CD4-positive, alpha-beta memory T cell (primary cell): ENCODE measurements at regions not wholly inside any gene's neighbourhood (a gene's known extent, or its start where the extent isn't known, plus 50 kb on each side); places are given as distances from the start of the nearest gene placed in this dataset.

Source experiments
- CTCF ChIA-PET: fragments of 350-600 bp; sonication (Branson Sonifier 250); formaldehyde crosslinking; loops from one replicate; lab custom pipeline; 2021; ENCODE audit warnings: inconsistent platforms; ENCODE audit not compliant: partially characterized antibody; lab: Charles Lee
- POLR2A ChIA-PET: fragments of 350-600 bp; sonication (Branson Sonifier 250); formaldehyde crosslinking; loops from one replicate; lab custom pipeline; 2021; ENCODE audit not compliant: partially characterized antibody; lab: Charles Lee
- DNase-seq, 5 donors: peaks; one replicate each; pipeline versions ENCODE4 v3.0.0 to v3.0.0-alpha.2; 2020 to 2022; ENCODE audit warnings: mixed read lengths in 1 of 5
- H3K27ac ChIP-seq: one replicate; pipeline ENCODE4 v1.7.0; 2013; ENCODE audit warnings: low read depth, low read length
- H3K27me3 ChIP-seq: 2 replicates; pipeline ENCODE4 v1.7.0; 2013; ENCODE audit warnings: mild to moderate bottlenecking, low read length, moderate library complexity; ENCODE audit not compliant: insufficient read depth
- H3K36me3 ChIP-seq: 2 replicates; pipeline ENCODE4 v1.7.0; 2013; ENCODE audit warnings: mild to moderate bottlenecking, low read length, moderate library complexity; ENCODE audit not compliant: insufficient read depth
- H3K4me1 ChIP-seq: 2 replicates; pipeline ENCODE4 v1.7.0; 2013; ENCODE audit warnings: mild to moderate bottlenecking, low read length, moderate library complexity; ENCODE audit not compliant: insufficient read depth
- H3K4me3 ChIP-seq, 2 donors: one replicate each; pipeline ENCODE4 v1.7.0; 2013; ENCODE audit warnings: low read length in 2 of 2, mild to moderate bottlenecking in 1 of 2
- H3K9me3 ChIP-seq, 2 donors: one replicate each; pipeline ENCODE4 v1.7.0; 2013; ENCODE audit warnings: low read length in 2 of 2, control low read depth in 1 of 2; ENCODE audit not compliant: control insufficient read depth in 1 of 2
- H3K27ac Mint-ChIP-seq, 7 donors: one replicate each; pipeline ENCODE4 v1.8.0; 2020 to 2021; ENCODE audit warnings: mixed read lengths in 7 of 7, mild to moderate bottlenecking in 6 of 7, inconsistent platforms in 3 of 7, moderate library complexity in 3 of 7
- H3K27me3 Mint-ChIP-seq, 2 donors: one replicate each; pipeline ENCODE4 v1.8.0; 2020 to 2021; ENCODE audit warnings: mixed read lengths in 2 of 2
- H3K36me3 Mint-ChIP-seq, 2 donors: one replicate each; pipeline ENCODE4 v1.8.0; 2020 to 2021; ENCODE audit warnings: mixed read lengths in 2 of 2, inconsistent platforms in 1 of 2, mild to moderate bottlenecking in 1 of 2
- H3K4me1 Mint-ChIP-seq, 4 donors: one replicate each; pipeline ENCODE4 v1.8.0; 2020 to 2021; ENCODE audit warnings: mixed read lengths in 4 of 4, mild to moderate bottlenecking in 1 of 4
- H3K4me3 Mint-ChIP-seq, 8 donors: one replicate each; pipeline ENCODE4 v1.8.0; 2020 to 2021; ENCODE audit warnings: mixed read lengths in 8 of 8, mild to moderate bottlenecking in 7 of 8, moderate library complexity in 6 of 8, inconsistent platforms in 3 of 8
- H3K9me3 Mint-ChIP-seq, 8 donors: one replicate each; pipeline ENCODE4 v1.8.0; 2020 to 2021; ENCODE audit warnings: mixed read lengths in 8 of 8, mild to moderate bottlenecking in 5 of 8, inconsistent platforms in 3 of 8, moderate library complexity in 1 of 8
- intact Hi-C: fragments of 100-400 bp; cut with micrococcal nuclease; formaldehyde crosslinking; loops from one replicate; pipeline ENCODE4 v1.15.1; 2023

DNA sequence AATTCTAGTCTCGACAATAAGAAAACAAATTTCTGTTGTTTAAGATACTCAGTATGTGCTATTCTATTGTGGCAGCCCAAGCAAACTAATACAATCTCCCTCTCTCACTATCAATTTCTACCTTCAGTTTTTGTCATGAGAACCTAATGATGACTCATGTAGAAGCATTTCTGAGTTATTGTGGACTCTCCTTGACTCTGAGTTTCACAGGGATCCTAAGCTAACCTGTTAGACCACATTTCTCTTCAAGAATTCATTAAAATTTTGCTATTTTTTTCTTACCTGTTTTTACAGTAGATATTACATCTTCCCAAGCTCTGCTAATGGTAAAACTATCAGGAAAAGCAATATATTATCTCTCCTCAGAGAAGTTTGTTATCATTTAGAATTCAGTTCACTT lies 599.1 kb upstream of the TYRP1 start:
- Histone ChIP-seq H3K27me3 (no peaks in the 10 kb centered on the region), H3K27ac (no peak overlapping the region), H3K4me1 (no peaks in the 10 kb centered on the region), H3K4me3 (no peak overlapping the region), H3K36me3 (no peaks in the 10 kb centered on the region), H3K9me3 (peaks cover 0 to 11% of the 10 kb centered on the region in 2 donors)
- ChIA-PET CTCF (no interaction called here), POLR2A (no interaction called here)
- DNase-seq = no peak
- no peaks in the 10 kb centered on the region for H3K36me3 Mint-ChIP-seq
- intact Hi-C loops = no loop called here
- no peaks in the 10 kb centered on the region for H3K27me3 Mint-ChIP-seq
- H3K9me3 Mint-ChIP-seq = peaks cover 3 to 49% (median 24%) of the 10 kb centered on the region in 8 donors
- no peaks in the 10 kb centered on the region for H3K4me1 Mint-ChIP-seq
- H3K27ac Mint-ChIP-seq = no peak overlapping the region
- no peak overlapping the region for H3K4me3 Mint-ChIP-seq

DNA sequence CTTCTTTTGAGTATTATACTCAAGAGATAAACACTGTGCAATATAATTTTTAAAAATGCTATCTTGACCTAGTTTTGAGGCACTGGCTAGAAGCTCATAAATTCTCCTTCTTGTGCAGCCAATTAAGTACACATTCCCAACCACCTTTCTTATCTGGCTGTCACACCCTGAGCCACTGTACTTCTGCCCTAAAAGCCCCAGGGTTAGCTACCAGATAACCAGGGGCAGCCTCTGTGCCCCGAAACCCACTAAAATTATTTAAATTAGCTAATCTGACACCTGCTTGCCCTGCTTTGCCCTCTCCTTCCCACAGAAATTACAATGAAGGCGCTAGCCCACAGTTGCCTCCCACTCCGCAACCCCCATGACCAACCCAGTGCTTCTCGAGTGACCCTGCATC lies 597.3 kb upstream of the TYRP1 start:
- no peaks in the 10 kb centered on the region for H3K36me3 ChIP-seq
- DNase-seq = no peak
- Mint-ChIP-seq H3K36me3 (no peaks in the 10 kb centered on the region), H3K27me3 (no peaks in the 10 kb centered on the region), H3K4me3 (no peak overlapping the region), H3K9me3 (peaks cover 3 to 37% (median 21%) of the 10 kb centered on the region in 8 donors), H3K4me1 (no peaks in the 10 kb centered on the region), H3K27ac (no peak overlapping the region)
- H3K27me3 ChIP-seq = no peaks in the 10 kb centered on the region
- no peaks in the 10 kb centered on the region for H3K4me1 ChIP-seq
- CTCF ChIA-PET = no interaction called here
- H3K9me3 ChIP-seq = peaks cover 0 to 10% of the 10 kb centered on the region in 2 donors
- POLR2A ChIA-PET = no interaction called here
- no peak overlapping the region for H3K4me3 ChIP-seq
- intact Hi-C loops = no loop called here
- H3K27ac ChIP-seq = no peak overlapping the region

DNA sequence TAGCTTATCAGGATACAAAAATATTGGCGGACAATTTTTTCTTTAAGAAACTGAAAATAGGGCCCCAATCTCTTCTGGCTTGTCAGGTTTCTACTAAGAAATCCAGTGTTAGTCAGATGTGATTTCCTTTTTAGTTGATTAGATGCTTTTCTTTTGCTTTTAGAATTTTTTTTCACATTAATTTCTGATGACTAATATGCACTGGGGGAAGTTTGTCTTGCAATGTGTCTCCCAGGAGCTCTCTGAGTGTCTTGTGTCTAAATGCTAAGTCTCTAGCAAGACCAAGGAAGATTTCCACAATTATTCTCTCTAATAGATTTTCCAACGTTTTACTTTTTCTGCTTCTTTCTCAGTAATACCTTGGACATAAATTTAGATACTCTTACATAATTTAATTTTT lies 559.8 kb upstream of the TYRP1 start:
- peaks cover 0 to 46% (median 26%) of the 10 kb centered on the region in 8 donors for H3K9me3 Mint-ChIP-seq
- intact Hi-C loops = no loop called here

DNA sequence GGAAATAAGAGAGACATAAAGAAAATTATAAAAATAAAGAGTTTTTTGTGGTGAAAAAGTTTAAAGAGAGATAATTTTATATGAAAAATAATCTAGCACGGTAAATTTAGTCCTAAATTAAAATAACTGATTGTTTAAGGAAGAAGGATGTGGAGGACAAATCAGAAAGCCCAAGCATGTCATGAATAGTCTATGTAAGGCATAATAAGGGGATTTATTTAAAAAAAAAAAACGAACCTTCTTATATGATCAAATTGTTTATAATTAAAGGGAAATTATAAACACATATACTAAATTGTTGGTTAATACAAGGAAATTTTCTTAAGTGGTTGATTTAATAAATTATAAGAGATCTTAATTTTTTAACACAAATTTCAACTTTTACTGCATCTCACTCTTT lies 551.8 kb upstream of the TYRP1 start:
- intact Hi-C loops = no loop called here
- POLR2A ChIA-PET = no interaction called here

More for the DNA sequence above, 559.8 kb upstream of the TYRP1 start:
- H3K36me3 Mint-ChIP-seq = no peaks in the 10 kb centered on the region
- Histone ChIP-seq H3K36me3 (no peaks in the 10 kb centered on the region), H3K9me3 (no peaks in the 10 kb centered on the region), H3K4me3 (no peak overlapping the region), H3K27ac (no peak overlapping the region), H3K4me1 (no peaks in the 10 kb centered on the region), H3K27me3 (no peaks in the 10 kb centered on the region)
- POLR2A ChIA-PET = no interaction called here
- DNase-seq = no peak
- H3K27ac Mint-ChIP-seq = no peak overlapping the region
- H3K27me3 Mint-ChIP-seq = no peaks in the 10 kb centered on the region
- no peaks in the 10 kb centered on the region for H3K4me1 Mint-ChIP-seq
- no peak overlapping the region for H3K4me3 Mint-ChIP-seq
- CTCF ChIA-PET = no interaction called here

DNA sequence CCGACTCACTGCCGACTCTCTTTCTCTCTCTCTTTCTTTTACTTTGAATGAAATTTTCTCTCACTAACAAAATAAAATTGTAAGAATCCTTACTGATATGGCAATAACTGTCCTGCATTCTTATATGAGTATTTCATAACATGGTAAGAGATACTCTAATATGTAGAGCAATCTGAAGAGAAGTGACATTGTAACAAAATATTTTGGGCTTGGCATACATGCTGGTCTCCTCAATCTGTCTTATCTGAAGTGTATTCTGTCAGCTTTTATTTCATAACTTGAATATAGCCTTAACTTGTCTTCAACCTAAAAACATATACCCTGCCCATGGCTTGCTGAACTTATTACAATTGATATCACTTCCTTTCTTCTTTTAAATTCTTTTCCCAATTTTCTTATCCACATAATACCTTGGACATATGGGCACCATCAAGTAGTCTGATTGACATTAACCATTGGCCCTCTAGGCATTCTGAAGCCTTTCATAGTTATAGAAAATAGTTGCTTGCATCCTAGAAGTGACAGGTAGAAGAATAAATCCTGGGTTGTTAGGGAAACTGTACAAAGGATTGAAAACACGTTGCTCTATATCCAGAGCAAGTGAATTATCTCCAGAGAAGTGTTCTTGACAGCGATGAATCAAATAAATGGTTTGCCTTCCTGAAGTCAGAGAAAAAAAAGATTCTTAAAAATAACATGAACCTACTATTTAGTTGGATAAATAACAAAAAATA lies 537.6 kb upstream of the TYRP1 start:
- no peak for DNase-seq
- Mint-ChIP-seq H3K9me3 (peaks cover 0 to 14% (median 8%) of the 10 kb centered on the region in 8 donors), H3K4me1 (no peaks in the 10 kb centered on the region), H3K4me3 (peak overlapping the region in 1 of 8 donors; percentile 60), H3K27me3 (no peaks in the 10 kb centered on the region), H3K36me3 (no peaks in the 10 kb centered on the region), H3K27ac (no peak overlapping the region)
- H3K4me3 ChIP-seq = no peak overlapping the region
- ChIA-PET CTCF (no interaction called here), POLR2A (no interaction called here)
- no peaks in the 10 kb centered on the region for H3K4me1 ChIP-seq
- H3K9me3 ChIP-seq = peaks cover 0 to 7% of the 10 kb centered on the region in 2 donors
- no peak overlapping the region for H3K27ac ChIP-seq
- no peaks in the 10 kb centered on the region for H3K27me3 ChIP-seq
- H3K36me3 ChIP-seq = no peaks in the 10 kb centered on the region
- intact Hi-C loops = no loop called here

More for the DNA sequence above, 551.8 kb upstream of the TYRP1 start:
- no peaks in the 10 kb centered on the region for H3K27me3 Mint-ChIP-seq
- no peaks in the 10 kb centered on the region for H3K9me3 ChIP-seq
- no peaks in the 10 kb centered on the region for H3K36me3 ChIP-seq
- no peak overlapping the region for H3K4me3 ChIP-seq
- no peaks in the 10 kb centered on the region for H3K27me3 ChIP-seq
- no peaks in the 10 kb centered on the region for H3K4me1 Mint-ChIP-seq
- CTCF ChIA-PET = no interaction called here
- H3K27ac ChIP-seq = no peak overlapping the region
- no peak overlapping the region for H3K27ac Mint-ChIP-seq
- H3K36me3 Mint-ChIP-seq = no peaks in the 10 kb centered on the region
- DNase-seq = no peak
- peaks cover 0 to 52% (median 22%) of the 10 kb centered on the region in 8 donors for H3K9me3 Mint-ChIP-seq
- no peak overlapping the region for H3K4me3 Mint-ChIP-seq
- H3K4me1 ChIP-seq = no peaks in the 10 kb centered on the region

DNA sequence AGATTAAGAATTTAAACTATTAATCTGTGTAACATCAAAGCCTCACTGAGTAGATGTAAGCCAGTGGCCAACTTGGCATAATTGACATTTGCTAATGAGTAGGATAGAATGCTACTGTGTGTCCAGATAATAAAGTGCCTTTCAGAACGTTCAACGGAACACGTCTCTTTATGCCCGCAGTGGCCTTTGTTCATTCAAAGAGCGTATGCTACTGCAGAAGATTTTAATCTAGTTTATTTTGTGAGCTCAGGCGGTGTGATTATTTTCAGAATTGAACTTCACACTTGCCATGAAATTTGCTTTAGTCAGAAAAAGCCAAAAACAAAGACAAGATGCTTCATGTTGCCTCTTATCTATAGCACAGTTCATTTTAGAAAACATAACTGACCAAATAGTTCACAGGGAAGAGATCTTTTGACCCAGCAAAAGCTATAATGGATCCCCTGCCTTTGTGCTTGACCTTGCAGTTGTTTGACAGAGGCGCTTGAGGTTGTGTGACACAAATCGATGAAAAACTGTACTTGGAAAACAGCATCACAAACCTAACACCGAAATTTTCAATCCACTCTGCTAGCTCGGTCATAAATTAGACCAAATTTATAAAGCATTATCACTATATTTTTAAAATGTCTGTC lies 530.9 kb upstream of the TYRP1 start:
- POLR2A ChIA-PET = no interaction called here
- Mint-ChIP-seq H3K9me3 (peaks cover 3 to 17% (median 8%) of the 10 kb centered on the region in 8 donors), H3K4me1 (no peaks in the 10 kb centered on the region), H3K36me3 (no peaks in the 10 kb centered on the region), H3K27me3 (no peaks in the 10 kb centered on the region), H3K27ac (no peak overlapping the region), H3K4me3 (no peak overlapping the region)
- Histone ChIP-seq H3K27me3 (no peaks in the 10 kb centered on the region), H3K27ac (no peak overlapping the region), H3K4me1 (no peaks in the 10 kb centered on the region), H3K4me3 (no peak overlapping the region), H3K36me3 (no peaks in the 10 kb centered on the region), H3K9me3 (no peaks in the 10 kb centered on the region)
- intact Hi-C loops = no loop called here
- CTCF ChIA-PET = no interaction called here
- no peak for DNase-seq

DNA sequence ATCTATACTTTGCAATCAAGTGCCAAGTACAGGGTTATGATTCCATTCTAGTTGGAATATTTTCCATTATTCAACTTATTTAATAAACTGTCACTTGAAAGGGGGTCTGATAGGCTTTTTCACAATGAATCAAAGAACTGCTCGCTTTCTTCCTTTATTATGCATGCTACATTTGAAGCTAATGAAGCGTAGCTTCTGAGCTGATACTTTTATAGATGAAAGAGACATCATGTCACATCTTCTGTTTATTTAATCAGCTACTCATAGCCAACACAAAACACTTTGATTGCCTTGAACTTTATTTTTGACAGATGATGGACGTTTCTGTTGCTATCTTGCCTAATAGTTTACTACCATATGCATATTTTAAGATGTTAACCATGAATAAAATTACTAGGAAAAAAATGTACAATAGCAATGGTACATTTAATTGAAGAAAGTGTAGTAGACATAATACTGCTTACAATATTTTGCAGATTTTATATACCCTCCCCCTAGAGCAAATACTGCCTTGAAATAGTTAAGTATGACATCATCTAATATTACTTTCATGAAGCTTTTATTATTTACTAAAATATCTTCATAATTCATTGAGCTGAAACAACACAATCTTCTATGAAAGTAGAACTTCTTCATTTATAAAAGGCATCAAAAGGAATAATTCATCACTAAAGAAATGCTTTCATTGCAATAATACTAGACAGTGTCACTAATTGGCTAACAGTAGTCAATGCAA lies 529.3 kb upstream of the TYRP1 start:
- H3K27ac Mint-ChIP-seq = no peak overlapping the region
- POLR2A ChIA-PET = no interaction called here
- H3K36me3 Mint-ChIP-seq = no peaks in the 10 kb centered on the region

More for the DNA sequence above, 529.3 kb upstream of the TYRP1 start:
- Mint-ChIP-seq H3K9me3 (peaks cover 3 to 19% (median 15%) of the 10 kb centered on the region in 8 donors), H3K27me3 (no peaks in the 10 kb centered on the region), H3K4me1 (no peaks in the 10 kb centered on the region), H3K4me3 (no peak overlapping the region)
- no peaks in the 10 kb centered on the region for H3K4me1 ChIP-seq
- H3K4me3 ChIP-seq = no peak overlapping the region
- no peaks in the 10 kb centered on the region for H3K9me3 ChIP-seq
- intact Hi-C loops = no loop called here
- H3K27ac ChIP-seq = no peak overlapping the region
- H3K27me3 ChIP-seq = no peaks in the 10 kb centered on the region
- no peak for DNase-seq
- no peaks in the 10 kb centered on the region for H3K36me3 ChIP-seq
- CTCF ChIA-PET = no interaction called here
